DMS153 (cell line): ENCODE measurements at regions not wholly inside any gene's neighbourhood (a gene's known extent, or its start where the extent isn't known, plus 50 kb on each side); places are given as distances from the start of the nearest gene placed in this dataset.

Experiments used
- DNase-seq: peaks from one replicate; lab custom pipeline; 2025; lab: John Stamatoyannopoulos, UW

GRCh38 chr1:36687312-36687711, 204.6 kb upstream of the CSF3R start:
- no peak for DNase-seq

- DNase-seq: no peak
These were observed 193.3 kb upstream of the CSF3R start for GRCh38 chr1:36675931-36676562.

- no peak for DNase-seq
These were observed 192.4 kb upstream of the CSF3R start for GRCh38 chr1:36675106-36675505.

- DNase-seq: no peak
These were observed 190.5 kb upstream of the CSF3R start for GRCh38 chr1:36673202-36673601.

- no peak for DNase-seq
These were observed 186.5 kb upstream of the CSF3R start for GRCh38 chr1:36669262-36669661.

- no peak for DNase-seq
These were observed 185.1 kb upstream of the CSF3R start for GRCh38 chr1:36667836-36668235.

GRCh38 chr1:36667256-36667655, 184.5 kb upstream of the CSF3R start:
- DNase-seq: no peak

GRCh38 chr1:36665478-36666080, 182.9 kb upstream of the CSF3R start:
- DNase-seq: no peak

- DNase-seq: no peak
These were observed 182.0 kb upstream of the CSF3R start for GRCh38 chr1:36664571-36665287.

GRCh38 chr1:36663772-36664430, 181.2 kb upstream of the CSF3R start:
- no peak for DNase-seq

- DNase-seq: no peak
These were observed 176.1 kb upstream of the CSF3R start for GRCh38 chr1:36658838-36659237.

GRCh38 chr1:36657826-36658225, 175.1 kb upstream of the CSF3R start:
- no peak for DNase-seq

GRCh38 chr1:36656838-36657237, 174.1 kb upstream of the CSF3R start:
- DNase-seq: no peak

GRCh38 chr1:36656271-36656670, 173.6 kb upstream of the CSF3R start:
- no peak for DNase-seq

GRCh38 chr1:36654586-36654985, 171.9 kb upstream of the CSF3R start:
- no peak for DNase-seq

GRCh38 chr1:36653850-36654249, 171.1 kb upstream of the CSF3R start:
- DNase-seq: no peak

GRCh38 chr1:36652586-36652985, 169.9 kb upstream of the CSF3R start:
- no peak for DNase-seq

GRCh38 chr1:36652011-36652410, 169.3 kb upstream of the CSF3R start:
- no peak for DNase-seq

- DNase-seq: no peak
These were observed 168.6 kb upstream of the CSF3R start for GRCh38 chr1:36651176-36651910.

GRCh38 chr1:36650200-36651065, 167.7 kb upstream of the CSF3R start:
- DNase-seq: peak; percentile 63

GRCh38 chr1:36645867-36646266, 163.2 kb upstream of the CSF3R start:
- DNase-seq: no peak
